GM12878 (cell line): ENCODE measurements at regions not wholly inside any gene's neighbourhood (a gene's known extent, or its start where the extent isn't known, plus 50 kb on each side); places are given as distances from the start of the nearest gene placed in this dataset.
"Not testable (repeated sequence)": the region's sequence is repeated elsewhere in the genome, so short reads cannot be mapped to it uniquely, and the experiment has no call there.

ENCODE experiments used
- ATAC-seq: fragments of 200-7000 bp; cut with Tn5 transposase; 3 replicates; pipeline ENCODE4 v1.9.1; 2020; ENCODE audit warnings: mild to moderate bottlenecking, moderate library complexity
- BruUV-seq: library from RNA; stranded (reverse); fragments of 400-500 nt; replicated peaks from 2 replicates; lab custom pipeline; 2021; lab: Mats Ljungman, UMichigan
- CTCF ChIA-PET: fragments of 300-600 bp; sonication (Branson Sonifier 250); formaldehyde crosslinking; extraction: SDS; loops from one replicate; lab custom pipeline; 2021; ENCODE audit warnings: inconsistent platforms; lab: Yijun Ruan, JAX
- POLR2A ChIA-PET: fragments of 350-600 bp; formaldehyde crosslinking; extraction: SDS; loops from one replicate; lab custom pipeline; 2021; ENCODE audit warnings: inconsistent platforms; lab: Charles Lee
- RAD21 ChIA-PET: fragments of 300-600 bp; sonication (Branson Sonifier 250); formaldehyde crosslinking; loops from one replicate; lab custom pipeline; 2023; ENCODE audit warnings: antibody characterized with exemption; ENCODE audit not compliant: unreplicated experiment; lab: Charles Lee
- SMC1A ChIA-PET: fragments of 300-600 bp; sonication (Branson Sonifier 250); formaldehyde crosslinking; loops from one replicate; lab custom pipeline; 2023; ENCODE audit not compliant: unreplicated experiment, uncharacterized antibody; lab: Charles Lee
- DNase-seq: peaks from one replicate; pipeline ENCODE4 v3.0.0-alpha.2; 2011; ENCODE audit warnings: low read depth, low spot score
- FAIRE-seq: peaks from 3 replicates; lab custom pipeline; 2011; peaks lifted over from hg19 to GRCh38; lab: Jason Lieb, UNC
- H2AFZ ChIP-seq: 2 replicates; pipeline ENCODE4 v1.6.0; 2011; ENCODE audit warnings: low read depth, low read length, control low read depth; ENCODE audit not compliant: control insufficient read depth
- H3K27ac ChIP-seq: 2 replicates; pipeline ENCODE4 v1.5.1; 2011; ENCODE audit warnings: control low read depth; ENCODE audit not compliant: control insufficient read depth, insufficient read depth
- H3K27me3 ChIP-seq, 2 experiments: replicated peaks in 1 of 2; 2 replicates each; pipeline versions ENCODE4 v1.6.0 to v1.6.1; 2011; ENCODE audit warnings: low read length in 1 of 2; ENCODE audit not compliant: control insufficient read depth in 2 of 2, insufficient read depth in 2 of 2
- H3K36me3 ChIP-seq, 2 experiments: 2 replicates each; pipeline ENCODE4 v1.5.1; 2011; ENCODE audit warnings: low read length in 1 of 2; ENCODE audit not compliant: control insufficient read depth in 2 of 2, insufficient read depth in 2 of 2
- H3K4me1 ChIP-seq: 2 replicates; pipeline ENCODE4 v1.6.1; 2011; ENCODE audit warnings: mild to moderate bottlenecking, low read length, moderate library complexity, mixed read lengths; ENCODE audit not compliant: control insufficient read depth, insufficient read depth
- H3K4me2 ChIP-seq: 2 replicates; pipeline ENCODE4 v1.6.0; 2011; ENCODE audit warnings: control low read depth; ENCODE audit not compliant: control insufficient read depth, insufficient read depth
- H3K4me3 ChIP-seq: fragments of 200-600 bp; sonication (generic); 2 replicates; pipeline ENCODE4 v1.5.1; 2016
- H3K79me2 ChIP-seq: 2 replicates; pipeline ENCODE4 v1.6.0; 2011; ENCODE audit warnings: low read length; ENCODE audit not compliant: control insufficient read depth, insufficient read depth
- H3K9ac ChIP-seq: 2 replicates; pipeline ENCODE4 v1.8.0; 2011; ENCODE audit warnings: low read length, control low read depth, mixed read lengths; ENCODE audit not compliant: control insufficient read depth, insufficient read depth
- H3K9me3 ChIP-seq: replicated peaks from 3 replicates; pipeline ENCODE4 v1.5.1; 2011; ENCODE audit warnings: mild to moderate bottlenecking, low read length; ENCODE audit not compliant: control insufficient read depth, insufficient read depth
- H4K20me1 ChIP-seq: 2 replicates; pipeline ENCODE4 v1.6.0; 2011; ENCODE audit not compliant: control insufficient read depth, insufficient read depth
- KAT2A ChIP-seq: conservative IDR thresholded peaks from 2 replicates; pipeline ENCODE4 v1.6.1; 2011; ENCODE audit warnings: low read depth, low read length; ENCODE audit not compliant: control insufficient read depth
- NBN ChIP-seq: fragments of 450-650 bp; IDR thresholded peaks from 2 replicates; pipeline ENCODE4 v1.6.1; 2016
- POLR2AphosphoS2 ChIP-seq: IDR thresholded peaks from 2 replicates; pipeline ENCODE4 v1.6.1; 2011; ENCODE audit warnings: low read depth, mild to moderate bottlenecking, low read length, improper control_type of control experiment, moderate library complexity
- WGBS: methylation state at CpG from one replicate; pipeline ENCODE4 v1.1.6; 2016; ENCODE audit warnings: low lambda C conversion rate; ENCODE audit not compliant: insufficient replicate concordance, insufficient coverage; ENCODE audit errors: missing lambda C conversion rate; 5-methylcytosine and 5-hydroxymethylcytosine counted together
- in situ Hi-C: fragments of 300-500 bp; cut with MboI; formaldehyde crosslinking; loops from 9 replicates; pipeline ENCODE4 v1.14.3; 2018; ENCODE audit warnings: mixed read lengths
- intact Hi-C: fragments of 100-400 bp; cut with micrococcal nuclease; formaldehyde crosslinking; loops from one replicate; pipeline ENCODE4 v1.14.2; 2022; ENCODE audit not compliant: unreplicated experiment
- TF ChIP-seq, protein P1 (sequence below), 3 experiments: IDR thresholded peaks in 2 of 3; conservative IDR thresholded peaks in 1 of 3; 2 replicates each; pipeline ENCODE4 v1.5.1; 2011; ENCODE audit warnings: low read depth in 3 of 3, low read length in 3 of 3, mild to moderate bottlenecking in 3 of 3, control low read depth in 2 of 3, moderate library complexity in 2 of 3, inconsistent platforms in 1 of 3, mixed read lengths in 1 of 3; ENCODE audit not compliant: control insufficient read depth in 2 of 3, insufficient read depth in 1 of 3; ENCODE audit errors: extremely low read depth in 1 of 3

DNA sequence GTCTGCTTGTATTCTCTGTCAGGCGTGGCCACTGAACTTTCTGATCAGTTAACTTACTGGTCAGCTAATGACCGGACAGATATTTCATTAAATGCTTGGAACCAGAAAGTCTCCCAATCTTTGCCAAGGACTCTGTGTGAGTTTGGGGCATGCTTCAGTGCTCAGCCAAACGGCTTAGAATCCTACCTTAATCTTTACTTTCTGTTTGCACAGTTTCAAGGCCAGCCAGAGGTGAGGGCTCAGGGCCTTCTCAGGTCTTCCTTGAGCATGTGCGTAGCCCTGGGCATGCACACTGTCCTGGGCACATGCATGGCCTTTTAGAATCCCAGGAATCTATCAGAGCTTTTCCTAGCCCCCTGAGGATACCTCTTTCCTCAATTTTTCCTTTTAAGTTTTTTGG, 230.1 kb downstream of the RAB11FIP4 start:
- Histone ChIP-seq H3K36me3 (no peaks in the 10 kb centered on the region), H3K27ac (no peak overlapping the region), H2AFZ (no peak overlapping the region), H3K4me3 (no peak overlapping the region), H3K4me1 (no peaks in the 10 kb centered on the region), H4K20me1 (no peaks in the 10 kb centered on the region), H3K9ac (no peak overlapping the region), H3K9me3 (peaks cover 1% of the 10 kb centered on the region; the same call in 1 of the 3 replicates), H3K4me2 (no peak overlapping the region), H3K27me3 (no peaks in the 10 kb centered on the region), H3K79me2 (no peaks in the 10 kb centered on the region)
- RAD21 ChIA-PET = no interaction called here
- FAIRE-seq = no peak
- ATAC-seq = no peak
- BruUV-seq = no TSS peak
- TF ChIP-seq, protein P1, sequence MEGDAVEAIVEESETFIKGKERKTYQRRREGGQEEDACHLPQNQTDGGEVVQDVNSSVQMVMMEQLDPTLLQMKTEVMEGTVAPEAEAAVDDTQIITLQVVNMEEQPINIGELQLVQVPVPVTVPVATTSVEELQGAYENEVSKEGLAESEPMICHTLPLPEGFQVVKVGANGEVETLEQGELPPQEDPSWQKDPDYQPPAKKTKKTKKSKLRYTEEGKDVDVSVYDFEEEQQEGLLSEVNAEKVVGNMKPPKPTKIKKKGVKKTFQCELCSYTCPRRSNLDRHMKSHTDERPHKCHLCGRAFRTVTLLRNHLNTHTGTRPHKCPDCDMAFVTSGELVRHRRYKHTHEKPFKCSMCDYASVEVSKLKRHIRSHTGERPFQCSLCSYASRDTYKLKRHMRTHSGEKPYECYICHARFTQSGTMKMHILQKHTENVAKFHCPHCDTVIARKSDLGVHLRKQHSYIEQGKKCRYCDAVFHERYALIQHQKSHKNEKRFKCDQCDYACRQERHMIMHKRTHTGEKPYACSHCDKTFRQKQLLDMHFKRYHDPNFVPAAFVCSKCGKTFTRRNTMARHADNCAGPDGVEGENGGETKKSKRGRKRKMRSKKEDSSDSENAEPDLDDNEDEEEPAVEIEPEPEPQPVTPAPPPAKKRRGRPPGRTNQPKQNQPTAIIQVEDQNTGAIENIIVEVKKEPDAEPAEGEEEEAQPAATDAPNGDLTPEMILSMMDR (IDR thresholded peaks at IDR 0.05 in 2 of 3, conservative IDR thresholded peaks at IDR 0.05 in 1 of 3; ENCODE audit: control insufficient read depth in 2 of 3, extremely low read depth in 1 of 3, insufficient read depth in 1 of 3, low read depth in 3 of 3, low read length in 3 of 3) = no peak
- TF ChIP-seq POLR2AphosphoS2 = no peak
- no peak for TF ChIP-seq NBN
- no peak for TF ChIP-seq KAT2A
- CTCF ChIA-PET = interaction anchor here (0.5 kb wide), 1 partner anchor 17 kb away, joined by 3 read pairs; no protein-coding TSS in a partner anchor
- SMC1A ChIA-PET = interaction anchor here (0.7 to 1.0 kb wide), 2 partner anchors 12 to 84 kb away, joined by 3 to 4 read pairs; no protein-coding TSS in a partner anchor
- WGBS = 43% methylated on average over 4 of the region's 4 CpGs
- in situ Hi-C loops = no loop called here
- intact Hi-C loops = no loop called here
- DNase-seq = no peak
- POLR2A ChIA-PET = no interaction called here

DNA sequence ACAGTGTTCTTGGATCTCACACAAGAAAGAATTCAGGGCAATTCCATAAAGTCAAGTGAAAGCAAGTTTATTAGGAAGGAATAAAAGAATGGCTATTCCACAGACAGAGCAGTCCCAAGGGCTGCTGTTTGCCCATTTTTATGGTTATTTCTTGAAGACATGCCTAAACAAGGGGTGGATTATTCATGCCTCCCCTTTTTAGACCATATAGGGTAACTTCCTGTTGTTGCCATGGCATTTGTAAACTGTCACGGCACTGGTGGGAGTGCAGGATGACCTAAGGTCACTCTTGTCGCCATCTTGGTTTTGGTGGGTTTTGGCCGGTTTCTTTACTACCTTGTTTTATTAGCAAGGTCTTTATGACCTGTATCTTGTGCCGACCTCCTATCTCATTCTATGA, 219.6 kb downstream of the RAB11FIP4 start:
- CTCF ChIA-PET, intact Hi-C loops: not testable (repeated sequence)
- WGBS = 54% methylated on average over 4 of the region's 4 CpGs

More for the DNA sequence above, 219.6 kb downstream of the RAB11FIP4 start:
- H3K27ac ChIP-seq, ATAC-seq, in situ Hi-C loops, H4K20me1 ChIP-seq, H3K4me1 ChIP-seq, H3K79me2 ChIP-seq, H3K9ac ChIP-seq, BruUV-seq, H3K27me3 ChIP-seq, DNase-seq, H3K4me3 ChIP-seq, RAD21 ChIA-PET, H3K4me2 ChIP-seq, H3K36me3 ChIP-seq, H2AFZ ChIP-seq, SMC1A ChIA-PET, H3K9me3 ChIP-seq, POLR2A ChIA-PET, FAIRE-seq: not testable (repeated sequence)
